ENCODE measurements at regions not wholly inside any gene's neighbourhood (a gene's known extent, or its start where the extent isn't known, plus 50 kb on each side); places are given as distances from the start of the nearest gene placed in this dataset.

GRCh38 chr18:3350021-3350420 is 88.1 kb downstream of the MYL12B start:
- TF ChIP-seq CTCF (IDR thresholded peaks at IDR 0.05) (no peak), POLR2A (IDR thresholded peaks at IDR 0.05) (no peak), EP300 (IDR thresholded peaks at IDR 0.05) (no peak)
